Kasumi-1 (cell line): ENCODE measurements at regions not wholly inside any gene's neighbourhood (a gene's known extent, or its start where the extent isn't known, plus 50 kb on each side); places are given as distances from the start of the nearest gene placed in this dataset.

Experiments used
- DNase-seq, 2 experiments: peaks; one replicate each; lab custom pipeline; 2025; lab: John Stamatoyannopoulos, UW

GRCh38 chr4:104795264-104795939 lies 300.7 kb upstream of the CXXC4 start:
- DNase-seq, result no peak

GRCh38 chr4:104811727-104812126 lies 317.0 kb upstream of the CXXC4 start:
- DNase-seq, result no peak

GRCh38 chr4:104815665-104816064 lies 321.0 kb upstream of the CXXC4 start:
- peak; percentile 45 to 73 for DNase-seq

GRCh38 chr4:104818579-104818978 lies 323.9 kb upstream of the CXXC4 start:
- DNase-seq, result no peak

GRCh38 chr4:104826171-104826570 lies 320.5 kb upstream of the TET2 start:
- no peak for DNase-seq

GRCh38 chr4:104829761-104830160 lies 316.9 kb upstream of the TET2 start:
- no peak for DNase-seq

GRCh38 chr4:104848597-104849225 lies 298.0 kb upstream of the TET2 start:
- DNase-seq, result no peak

- DNase-seq, result no peak
These were observed 287.0 kb upstream of the TET2 start for GRCh38 chr4:104859601-104860237.

- peak; percentile 80 to 85 for DNase-seq
These were observed 286.2 kb upstream of the TET2 start for GRCh38 chr4:104860238-104861123.

GRCh38 chr4:104866809-104867208 lies 279.9 kb upstream of the TET2 start:
- DNase-seq, result no peak

GRCh38 chr4:104868533-104868932 lies 278.1 kb upstream of the TET2 start:
- DNase-seq, result no peak

- no peak for DNase-seq
These were observed 277.7 kb upstream of the TET2 start for GRCh38 chr4:104868958-104869357.

GRCh38 chr4:104869831-104870230 lies 276.8 kb upstream of the TET2 start:
- peak; percentile 11 to 23 for DNase-seq

GRCh38 chr4:104870495-104871233 lies 276.0 kb upstream of the TET2 start:
- DNase-seq, result peak; percentile 20 to 24

- no peak for DNase-seq
These were observed 267.7 kb upstream of the TET2 start for GRCh38 chr4:104878936-104879335.

GRCh38 chr4:104879367-104879766 lies 267.3 kb upstream of the TET2 start:
- DNase-seq, result no peak

- DNase-seq, result no peak
These were observed 266.8 kb upstream of the TET2 start for GRCh38 chr4:104879854-104880253.

GRCh38 chr4:104881136-104881886 lies 265.4 kb upstream of the TET2 start:
- DNase-seq, result no peak

GRCh38 chr4:104890598-104891275 lies 255.9 kb upstream of the TET2 start:
- DNase-seq, result no peak
